CD4-positive, alpha-beta T cell treated with Interleukin-1 beta for 1 hour (primary cell): ENCODE measurements at regions not wholly inside any gene's neighbourhood (a gene's known extent, or its start where the extent isn't known, plus 50 kb on each side); places are given as distances from the start of the nearest gene placed in this dataset.

Experiments used
- DNase-seq, 2 donors: peaks; one replicate each; pipeline ENCODE4 v3.0.0-alpha.2; 2020 to 2022

GRCh38 chr13:72317346-72318109 is 409.9 kb downstream of the MZT1 start:
- DNase-seq = no peak

- no peak for DNase-seq
Measured at GRCh38 chr13:72316716-72317115, 410.7 kb downstream of the MZT1 start.

GRCh38 chr13:72315312-72315711 is 412.1 kb downstream of the MZT1 start:
- DNase-seq = no peak

GRCh38 chr13:72314210-72314609 is 413.2 kb downstream of the MZT1 start:
- DNase-seq = no peak

GRCh38 chr13:72313546-72313945 is 413.9 kb downstream of the MZT1 start:
- DNase-seq = no peak

- no peak for DNase-seq
Measured at GRCh38 chr13:72303941-72304746, 423.3 kb downstream of the MZT1 start.

GRCh38 chr13:72296246-72296645 is 429.2 kb upstream of the DACH1 start:
- no peak for DNase-seq

- no peak for DNase-seq
Measured at GRCh38 chr13:72295153-72295552, 428.1 kb upstream of the DACH1 start.

GRCh38 chr13:72293206-72293605 is 426.2 kb upstream of the DACH1 start:
- no peak for DNase-seq

- DNase-seq = no peak
Measured at GRCh38 chr13:72290962-72291681, 424.1 kb upstream of the DACH1 start.

- no peak for DNase-seq
Measured at GRCh38 chr13:72286421-72286820, 419.4 kb upstream of the DACH1 start.

GRCh38 chr13:72284791-72285190 is 417.8 kb upstream of the DACH1 start:
- no peak for DNase-seq

- DNase-seq = no peak
Measured at GRCh38 chr13:72261732-72262131, 394.7 kb upstream of the DACH1 start.

GRCh38 chr13:72259528-72259927 is 392.5 kb upstream of the DACH1 start:
- DNase-seq = no peak

- DNase-seq = no peak
Measured at GRCh38 chr13:72258340-72258981, 391.5 kb upstream of the DACH1 start.

- DNase-seq = no peak
Measured at GRCh38 chr13:72255908-72256307, 388.9 kb upstream of the DACH1 start.

- DNase-seq = no peak
Measured at GRCh38 chr13:72253754-72254153, 386.8 kb upstream of the DACH1 start.

GRCh38 chr13:72246396-72246795 is 379.4 kb upstream of the DACH1 start:
- no peak for DNase-seq

- no peak for DNase-seq
Measured at GRCh38 chr13:72244788-72245187, 377.8 kb upstream of the DACH1 start.

- DNase-seq = no peak
Measured at GRCh38 chr13:72230131-72230530, 363.1 kb upstream of the DACH1 start.

GRCh38 chr13:72229067-72229466 is 362.1 kb upstream of the DACH1 start:
- no peak for DNase-seq

- no peak for DNase-seq
Measured at GRCh38 chr13:72221276-72221962, 354.4 kb upstream of the DACH1 start.

GRCh38 chr13:72218966-72219365 is 352.0 kb upstream of the DACH1 start:
- no peak for DNase-seq
